GM19035 (cell line): ENCODE measurements at regions not wholly inside any gene's neighbourhood (a gene's known extent, or its start where the extent isn't known, plus 50 kb on each side); places are given as distances from the start of the nearest gene placed in this dataset.
A peak's percentile ranks its signal among the peaks of the same experiment; 100 is the strongest.

Source experiments
- ATAC-seq: cut with Tn5 transposase; IDR thresholded peaks from one replicate; pipeline ENCODE4 v1.9.1; 2021; ENCODE audit not compliant: unreplicated experiment

DNA sequence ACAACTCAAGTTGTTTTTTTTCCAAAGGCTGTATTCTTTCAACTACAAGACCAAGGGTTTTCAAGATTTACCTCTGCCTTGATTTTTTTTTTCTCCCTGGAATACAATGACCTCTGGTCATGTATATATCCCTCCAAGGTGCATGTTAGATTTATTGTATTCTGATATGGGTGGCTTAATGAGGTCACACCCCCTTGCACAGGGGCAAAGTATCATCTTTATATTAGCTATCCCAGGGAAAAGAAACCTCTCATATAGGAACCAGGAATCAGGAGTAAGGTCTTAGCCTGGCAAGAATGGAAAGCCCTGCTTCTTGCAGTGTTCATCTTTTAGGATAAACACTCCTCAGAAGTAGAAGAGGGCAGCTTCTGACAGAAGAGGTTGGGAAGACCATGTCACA, 516.9 kb upstream of the TENM4 start:
- no peak for ATAC-seq

DNA sequence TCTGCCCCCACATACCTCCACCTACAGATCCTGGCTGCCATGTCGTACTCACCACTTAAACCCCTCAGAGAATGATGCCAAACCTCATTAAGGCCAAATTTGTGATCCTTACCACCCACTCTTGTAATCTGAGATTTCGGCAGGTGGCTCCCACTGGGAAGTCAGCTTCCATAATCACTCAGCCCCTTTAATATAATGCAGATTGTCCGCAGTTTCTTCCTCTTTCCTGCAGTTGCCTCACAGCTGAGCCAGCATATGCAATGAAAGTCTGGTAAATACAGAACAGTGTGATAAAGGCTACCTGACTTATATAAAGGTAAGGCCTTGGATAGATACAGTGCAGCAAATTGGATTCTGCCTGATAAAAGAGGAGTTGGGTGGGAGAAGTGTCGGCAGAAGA, 515.2 kb upstream of the TENM4 start:
- ATAC-seq = no peak

GRCh38 chr11:79953629-79954028, 512.8 kb upstream of the TENM4 start:
- no peak for ATAC-seq

DNA sequence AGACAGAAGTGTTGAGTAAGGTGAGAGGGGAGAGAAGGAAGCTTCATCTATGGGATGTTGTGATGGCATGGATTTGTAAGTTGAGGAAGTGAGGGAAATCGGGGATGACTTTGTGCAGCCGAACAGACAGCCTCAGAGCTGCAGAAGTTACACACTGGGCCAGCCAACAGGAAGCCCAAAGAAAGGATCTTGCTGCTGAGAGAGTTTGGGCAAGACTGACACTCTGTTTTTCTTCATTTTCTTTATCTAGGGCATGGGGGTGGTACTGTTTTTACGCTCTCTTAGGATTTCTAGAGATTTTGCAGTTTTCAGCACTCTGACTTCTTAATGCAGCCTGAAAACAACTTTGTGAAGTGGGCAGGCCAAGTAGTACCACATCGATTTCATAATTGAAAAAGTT, 509.9 kb upstream of the TENM4 start:
- no peak for ATAC-seq

DNA sequence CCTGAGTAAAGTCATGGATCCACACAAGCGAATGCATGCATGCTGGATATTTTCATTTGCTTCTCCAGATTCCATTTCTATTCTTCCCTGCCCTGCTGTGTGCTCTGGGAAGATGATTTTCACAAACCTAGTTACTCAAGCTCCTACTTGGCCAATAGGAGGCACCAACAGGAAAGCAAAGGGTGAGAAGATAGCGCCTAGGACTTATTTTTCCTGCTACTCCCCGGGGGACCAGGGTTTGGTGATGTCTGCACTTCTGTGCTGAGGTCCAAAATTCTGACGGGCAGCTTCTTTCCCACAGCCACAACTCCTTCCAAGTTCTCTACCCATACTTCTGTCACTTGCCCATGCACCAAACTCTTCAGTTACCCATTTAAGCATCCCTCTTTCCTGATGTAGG, 509.3 kb upstream of the TENM4 start:
- ATAC-seq = no peak

- no peak for ATAC-seq
These were observed 508.7 kb upstream of the TENM4 start for GRCh38 chr11:79949574-79949973.

DNA sequence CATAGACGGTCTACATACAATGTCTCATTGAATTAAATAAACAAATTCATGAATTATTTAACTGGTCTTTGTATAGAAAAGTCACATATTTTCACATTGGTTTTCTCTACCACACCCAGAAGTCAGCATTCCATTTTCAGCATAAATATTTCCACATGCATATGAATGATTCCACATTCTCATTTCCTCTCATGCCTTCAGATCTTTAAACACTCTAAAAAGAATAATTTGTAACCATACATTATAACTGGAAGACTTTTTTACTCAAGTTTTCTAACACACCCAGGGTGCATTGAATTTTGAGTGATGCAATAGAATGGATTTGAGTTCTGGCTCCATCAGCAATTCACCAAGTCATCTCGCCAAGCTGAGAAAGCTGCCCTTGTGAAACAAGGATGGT, 501.8 kb upstream of the TENM4 start:
- ATAC-seq = no peak

DNA sequence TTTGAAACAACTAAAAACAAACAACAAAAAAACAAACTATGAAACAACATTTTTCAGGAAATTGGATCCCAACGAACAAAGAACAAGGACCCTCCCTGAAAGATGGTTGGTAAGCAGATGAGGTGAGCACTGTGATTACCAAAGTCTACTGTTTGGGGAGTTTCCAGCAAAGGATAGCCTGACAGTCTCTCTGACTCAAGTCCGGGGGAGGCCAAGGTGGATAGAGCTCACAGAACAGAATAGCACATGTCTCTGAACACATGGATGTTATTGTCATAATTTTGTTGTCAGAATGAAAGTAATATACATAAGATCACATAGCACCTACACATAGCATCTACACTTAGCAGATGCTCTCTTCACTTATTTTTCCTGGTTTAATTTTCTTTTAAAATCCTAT, 501.3 kb upstream of the TENM4 start:
- no peak for ATAC-seq

- ATAC-seq = no peak
These were observed 500.3 kb upstream of the TENM4 start for GRCh38 chr11:79940974-79941735.

DNA sequence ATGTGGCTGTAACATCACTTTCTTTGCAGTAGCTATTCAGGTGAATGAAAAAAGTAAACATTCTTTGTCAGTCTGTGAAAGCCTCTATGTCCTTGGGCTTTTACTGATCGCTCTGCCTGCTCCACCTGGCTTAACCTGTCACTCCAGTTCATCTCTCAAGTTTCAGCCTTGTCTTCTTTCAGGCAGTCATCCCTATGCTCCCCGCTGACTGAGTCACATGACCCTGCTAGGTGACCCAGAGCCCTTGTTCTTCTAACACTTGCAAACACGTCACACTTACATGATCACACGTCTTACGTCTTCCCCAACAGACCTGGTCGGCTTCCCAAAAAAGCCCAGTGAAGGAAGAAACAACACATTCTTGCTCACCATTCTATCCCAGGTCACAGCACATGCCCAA, 499.3 kb upstream of the TENM4 start:
- no peak for ATAC-seq

DNA sequence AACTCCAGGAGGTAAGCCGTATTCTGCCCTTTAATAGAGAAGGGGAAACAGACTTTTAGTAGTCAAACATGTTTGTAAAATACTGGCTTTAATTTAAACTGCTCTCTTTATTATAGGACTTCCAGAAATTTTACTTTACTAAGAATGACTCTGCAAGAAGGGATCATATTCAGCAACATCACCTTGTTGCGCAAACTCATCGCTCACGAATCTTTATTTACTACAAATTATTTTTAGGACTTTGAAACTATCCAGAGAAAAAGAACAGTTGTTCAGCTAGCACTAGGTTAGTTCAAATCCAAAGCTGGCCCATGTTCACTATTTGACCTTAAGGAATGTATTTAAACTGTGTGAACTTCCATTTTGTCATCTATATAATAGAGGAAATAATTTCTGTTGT, 498.3 kb upstream of the TENM4 start:
- no peak for ATAC-seq

DNA sequence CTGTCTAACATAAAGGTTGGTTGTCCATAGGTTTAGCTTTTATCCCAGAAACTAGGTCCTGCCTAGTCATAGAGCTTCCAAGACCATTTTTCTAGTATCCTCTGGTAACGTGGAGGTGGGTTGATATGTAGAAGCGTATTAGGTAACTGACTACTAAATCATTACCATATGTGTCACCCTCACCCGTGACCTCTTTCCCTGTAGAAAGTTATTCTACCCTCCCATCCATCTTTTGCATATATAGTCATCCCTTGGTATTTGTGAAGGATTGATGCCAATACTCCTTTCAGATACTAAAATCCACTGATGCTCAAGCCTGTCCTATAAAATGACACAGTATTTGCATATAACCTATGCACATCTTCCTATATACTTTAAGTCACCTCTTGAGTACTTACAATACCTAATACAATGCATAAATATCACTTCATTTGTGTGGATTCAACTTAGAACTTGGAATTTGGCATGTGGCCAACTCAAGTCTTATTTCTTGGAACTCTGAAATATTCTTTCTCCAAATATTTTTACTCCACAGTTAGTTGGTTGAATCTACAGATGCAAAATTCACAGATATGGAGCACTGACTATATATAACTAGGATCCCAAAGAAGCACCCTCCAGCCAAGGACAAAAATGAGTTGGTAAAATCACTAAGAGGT, 497.0 kb upstream of the TENM4 start:
- no peak for ATAC-seq

- ATAC-seq = no peak
These were observed 491.8 kb upstream of the TENM4 start for GRCh38 chr11:79932612-79933011.

DNA sequence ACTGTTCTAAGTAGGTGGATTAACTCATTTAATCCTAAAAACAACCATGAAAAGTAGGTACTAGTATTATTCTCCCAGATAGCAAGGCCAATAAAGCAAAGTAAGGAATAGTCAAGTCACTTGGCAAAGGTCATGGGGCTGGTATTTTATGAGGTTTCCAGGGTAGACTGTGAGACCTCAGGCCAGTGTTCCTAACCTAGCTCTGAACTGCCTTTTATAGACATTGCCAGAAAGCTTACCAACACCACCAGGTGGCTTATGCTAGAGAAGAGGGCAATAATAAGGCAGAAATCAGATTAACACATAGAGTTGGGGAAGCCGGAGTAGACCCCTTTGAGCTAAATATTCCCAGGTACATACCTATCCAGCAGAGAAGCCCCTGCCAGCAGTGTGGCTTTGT, 490.9 kb upstream of the TENM4 start:
- no peak for ATAC-seq

DNA sequence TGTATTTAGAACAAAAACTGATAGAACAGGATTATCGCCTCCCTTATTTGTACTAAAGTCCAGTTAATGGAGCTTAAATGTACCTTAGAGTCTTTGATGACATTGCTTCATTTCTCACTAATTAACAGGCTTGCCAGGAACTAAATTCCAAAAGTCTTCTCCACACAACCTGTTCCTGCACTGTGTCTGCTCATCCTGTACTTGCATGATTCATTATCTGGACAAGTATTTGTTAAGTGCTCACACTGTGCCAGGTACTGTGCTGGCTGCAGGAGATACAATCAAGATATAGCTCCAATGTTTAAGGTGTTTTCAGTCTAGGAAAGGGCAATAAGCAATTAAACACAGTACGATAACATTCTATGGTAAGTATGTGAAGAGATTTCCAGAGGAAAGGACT, 485.9 kb upstream of the TENM4 start:
- no peak for ATAC-seq

GRCh38 chr11:79925570-79925969, 484.7 kb upstream of the TENM4 start:
- peak; percentile 63 for ATAC-seq

- no peak for ATAC-seq
These were observed 481.8 kb upstream of the TENM4 start for GRCh38 chr11:79922641-79923040.

DNA sequence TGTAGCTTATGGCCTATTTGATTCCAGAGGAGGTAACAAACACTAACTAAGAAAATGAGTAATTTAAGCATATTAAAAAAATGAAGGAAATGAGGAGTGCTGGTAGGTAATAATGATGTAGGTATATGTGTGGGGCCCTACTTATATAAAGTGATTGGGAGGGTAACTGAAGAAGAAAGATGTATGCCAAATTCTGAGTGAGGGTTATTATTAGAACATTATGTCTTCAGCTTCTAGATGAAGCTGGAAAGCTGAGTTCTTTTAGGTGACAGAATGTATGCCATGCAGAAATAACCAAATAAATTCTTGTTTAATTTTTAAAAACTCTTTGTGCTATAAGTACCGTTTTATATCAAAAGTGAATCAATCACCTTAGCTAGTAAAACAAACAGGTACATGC, 479.6 kb upstream of the TENM4 start:
- ATAC-seq = no peak

- ATAC-seq = no peak
These were observed 478.5 kb upstream of the TENM4 start for GRCh38 chr11:79919350-79919749.

DNA sequence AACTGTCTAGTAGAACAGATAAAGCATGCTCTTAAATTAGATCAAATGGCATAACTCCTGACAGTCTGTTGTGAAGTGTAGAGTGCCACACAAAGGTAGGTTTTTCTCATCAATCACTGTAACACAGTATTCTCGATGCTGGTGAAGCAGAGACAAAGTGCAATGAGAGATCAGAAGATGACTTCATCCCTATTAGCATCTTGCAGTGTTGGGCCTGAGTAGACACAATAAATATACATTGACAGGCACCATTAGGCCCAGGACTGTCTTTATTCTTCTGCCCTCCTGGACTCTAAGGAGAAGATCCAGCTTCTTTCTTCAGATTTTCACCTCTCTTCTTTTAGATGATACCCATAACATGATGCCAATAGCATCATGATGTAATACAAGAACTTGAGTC, 478.0 kb upstream of the TENM4 start:
- no peak for ATAC-seq

DNA sequence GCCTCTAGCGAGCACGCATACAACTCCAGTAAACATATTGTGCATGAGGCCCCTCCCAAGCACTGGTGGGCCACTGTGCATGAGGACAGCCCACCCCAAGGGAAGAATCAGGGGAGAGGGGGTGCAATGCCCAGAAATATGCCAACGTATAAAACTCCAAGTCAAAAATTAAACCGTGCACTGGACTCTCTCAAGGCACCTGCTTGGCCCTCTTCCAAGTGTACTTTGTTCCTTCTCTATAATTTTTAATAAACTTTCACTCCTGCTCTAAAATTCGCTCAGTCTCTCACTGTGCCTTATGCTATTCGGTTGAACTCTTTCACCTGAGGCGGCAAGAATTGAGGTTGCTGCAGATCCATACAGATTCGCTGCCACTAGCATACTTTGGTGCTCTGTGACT, 465.3 kb upstream of the TENM4 start:
- ATAC-seq = no peak

GRCh38 chr11:79902493-79902892, 461.7 kb upstream of the TENM4 start:
- no peak for ATAC-seq

DNA sequence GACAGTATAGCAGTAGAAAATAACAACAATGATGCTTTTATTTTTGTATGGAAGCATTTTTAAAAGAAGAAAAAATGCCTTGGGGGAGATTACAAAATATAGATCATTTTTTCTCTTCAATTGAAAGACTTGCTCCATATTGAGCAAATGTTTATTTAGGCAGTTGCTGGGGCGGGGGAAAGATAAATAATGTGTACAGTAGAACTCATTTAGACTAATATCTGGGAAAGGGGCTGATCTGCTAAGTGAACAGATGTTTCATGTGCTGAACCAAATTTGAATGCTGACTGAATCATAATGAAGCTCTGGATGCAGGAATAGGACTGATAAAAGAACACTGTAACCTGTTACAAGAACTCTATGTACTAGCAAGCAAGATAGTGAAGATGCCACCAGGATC, 457.1 kb upstream of the TENM4 start:
- no peak for ATAC-seq
